Chondrocyte (in vitro differentiated cells): ENCODE measurements at regions not wholly inside any gene's neighbourhood (a gene's known extent, or its start where the extent isn't known, plus 50 kb on each side); places are given as distances from the start of the nearest gene placed in this dataset.

Source experiments
- DNase-seq: peaks from one replicate; pipeline ENCODE4 v3.0.0; 2021; ENCODE audit warnings: mixed read lengths, low spot score
- H3K27ac Mint-ChIP-seq: one replicate; pipeline ENCODE4 v1.8.0; 2021; ENCODE audit warnings: mild to moderate bottlenecking, moderate library complexity, mixed read lengths; ENCODE audit not compliant: unreplicated experiment
- H3K27me3 Mint-ChIP-seq: 2 replicates; pipeline ENCODE4 v1.8.0; 2021; ENCODE audit warnings: low read depth, mixed read lengths
- H3K36me3 Mint-ChIP-seq: 2 replicates; pipeline ENCODE4 v1.8.0; 2021; ENCODE audit warnings: low read depth, mixed read lengths
- H3K4me1 Mint-ChIP-seq: 2 replicates; pipeline ENCODE4 v1.8.0; 2021; ENCODE audit warnings: low read depth, mild to moderate bottlenecking, mixed read lengths
- H3K4me3 Mint-ChIP-seq: one replicate; pipeline ENCODE4 v1.8.0; 2021; ENCODE audit warnings: mild to moderate bottlenecking, moderate library complexity, mixed read lengths; ENCODE audit not compliant: unreplicated experiment
- H3K9me3 Mint-ChIP-seq: 2 replicates; pipeline ENCODE4 v1.8.0; 2021; ENCODE audit warnings: low read depth, mixed read lengths
- TF ChIP-seq, protein P1 (sequence below): fragments of 200-600 bp; sonication (generic); IDR thresholded peaks from 2 replicates; pipeline ENCODE4 v1.5.0; 2021; ENCODE audit warnings: antibody characterized with exemption, mild to moderate bottlenecking, moderate library complexity

- Mint-ChIP-seq H3K4me3 (no peak overlapping the region), H3K27ac (no peak overlapping the region), H3K4me1 (no peaks in the 10 kb centered on the region), H3K27me3 (peaks cover 36% of the 10 kb centered on the region), H3K36me3 (no peaks in the 10 kb centered on the region), H3K9me3 (no peaks in the 10 kb centered on the region)
- TF ChIP-seq, protein P1, sequence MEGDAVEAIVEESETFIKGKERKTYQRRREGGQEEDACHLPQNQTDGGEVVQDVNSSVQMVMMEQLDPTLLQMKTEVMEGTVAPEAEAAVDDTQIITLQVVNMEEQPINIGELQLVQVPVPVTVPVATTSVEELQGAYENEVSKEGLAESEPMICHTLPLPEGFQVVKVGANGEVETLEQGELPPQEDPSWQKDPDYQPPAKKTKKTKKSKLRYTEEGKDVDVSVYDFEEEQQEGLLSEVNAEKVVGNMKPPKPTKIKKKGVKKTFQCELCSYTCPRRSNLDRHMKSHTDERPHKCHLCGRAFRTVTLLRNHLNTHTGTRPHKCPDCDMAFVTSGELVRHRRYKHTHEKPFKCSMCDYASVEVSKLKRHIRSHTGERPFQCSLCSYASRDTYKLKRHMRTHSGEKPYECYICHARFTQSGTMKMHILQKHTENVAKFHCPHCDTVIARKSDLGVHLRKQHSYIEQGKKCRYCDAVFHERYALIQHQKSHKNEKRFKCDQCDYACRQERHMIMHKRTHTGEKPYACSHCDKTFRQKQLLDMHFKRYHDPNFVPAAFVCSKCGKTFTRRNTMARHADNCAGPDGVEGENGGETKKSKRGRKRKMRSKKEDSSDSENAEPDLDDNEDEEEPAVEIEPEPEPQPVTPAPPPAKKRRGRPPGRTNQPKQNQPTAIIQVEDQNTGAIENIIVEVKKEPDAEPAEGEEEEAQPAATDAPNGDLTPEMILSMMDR: peak; percentile 73
- DNase-seq: no peak
Observed at GRCh38 chr5:79858410-79858723, 132.7 kb downstream of the MTX3 start.

GRCh38 chr5:79857714-79858409 is 133.2 kb downstream of the MTX3 start:
- Mint-ChIP-seq H3K9me3 (no peaks in the 10 kb centered on the region), H3K27me3 (peaks cover 35% of the 10 kb centered on the region), H3K4me1 (no peaks in the 10 kb centered on the region), H3K36me3 (no peaks in the 10 kb centered on the region), H3K4me3 (no peak overlapping the region), H3K27ac (no peak overlapping the region)
- TF ChIP-seq, protein P1: peak; percentile 99
- DNase-seq: no peak

DNA sequence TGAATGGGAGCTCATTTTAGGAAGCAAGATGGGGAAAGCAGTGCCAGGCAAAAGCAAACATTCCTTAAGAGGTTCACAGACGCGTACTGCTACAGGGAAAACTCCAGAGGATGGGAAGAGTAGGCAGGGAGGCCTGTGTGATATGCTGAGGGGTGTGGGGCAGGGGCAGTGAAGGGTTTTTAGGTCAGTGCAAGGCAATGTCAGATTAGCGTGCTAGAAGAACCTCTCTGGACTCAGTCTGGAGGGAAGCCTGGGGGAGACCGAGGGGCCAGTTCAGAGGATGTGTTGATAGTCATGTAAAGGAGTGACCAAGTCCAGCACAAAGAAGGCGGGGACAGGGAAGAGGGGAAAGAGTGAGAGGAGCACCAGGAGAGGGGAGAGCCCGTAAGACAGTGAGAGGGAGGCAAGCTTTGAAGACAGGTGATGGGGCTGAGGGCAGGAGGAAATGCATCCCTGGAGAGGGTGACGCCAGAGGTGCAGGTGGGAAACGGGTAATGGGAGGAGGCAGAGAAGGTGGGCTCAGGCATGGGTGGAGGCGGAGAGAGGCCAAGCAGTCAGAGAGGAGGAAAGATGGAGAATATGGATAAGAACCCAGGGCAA is 134.5 kb downstream of the MTX3 start:
- Mint-ChIP-seq H3K4me3 (no peak overlapping the region), H3K36me3 (no peaks in the 10 kb centered on the region), H3K27ac (no peak overlapping the region), H3K27me3 (peaks cover 31% of the 10 kb centered on the region), H3K9me3 (no peaks in the 10 kb centered on the region), H3K4me1 (no peaks in the 10 kb centered on the region)
- TF ChIP-seq, protein P1: no peak
- no peak for DNase-seq

DNA sequence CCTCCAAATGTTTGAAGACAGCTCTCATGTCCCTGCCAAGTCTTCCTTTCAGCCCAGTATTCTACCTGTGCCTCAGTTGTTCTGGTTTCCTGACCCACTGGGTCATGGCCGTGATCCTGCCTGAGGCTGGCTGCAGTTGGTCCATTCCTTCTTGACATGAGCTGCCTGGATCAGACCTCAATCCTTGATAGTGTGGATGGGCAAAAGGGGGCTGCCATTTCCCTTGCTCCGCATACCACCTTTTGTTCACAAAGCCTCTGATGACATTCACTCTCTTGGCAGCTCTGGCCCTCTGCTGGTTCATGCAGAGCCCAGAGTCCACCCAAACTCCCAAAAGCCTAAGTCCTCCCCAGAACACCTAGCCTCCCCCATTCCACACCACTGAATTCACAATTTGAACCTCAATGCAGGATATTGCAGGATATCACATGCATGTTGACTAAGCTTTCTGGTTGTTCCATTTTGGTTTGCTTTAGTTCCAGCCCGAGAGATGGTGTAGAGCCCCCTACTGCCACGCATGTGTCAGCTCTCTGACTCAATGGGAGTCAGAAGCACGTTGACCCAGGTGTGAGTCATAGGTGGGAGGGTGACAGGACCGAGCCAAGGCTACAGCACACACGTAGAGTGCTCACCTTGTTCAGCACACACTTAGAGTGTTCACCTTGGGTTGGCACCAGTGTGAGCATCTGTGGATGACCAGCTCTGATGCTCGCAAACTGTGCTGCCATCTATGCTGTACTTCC is 137.2 kb downstream of the MTX3 start:
- H3K27me3 Mint-ChIP-seq: peaks cover 21% of the 10 kb centered on the region
- no peaks in the 10 kb centered on the region for H3K4me1 Mint-ChIP-seq
- TF ChIP-seq, protein P1: no peak
- H3K36me3 Mint-ChIP-seq: no peaks in the 10 kb centered on the region
- no peak overlapping the region for H3K27ac Mint-ChIP-seq
- no peak overlapping the region for H3K4me3 Mint-ChIP-seq
- no peak for DNase-seq
- no peaks in the 10 kb centered on the region for H3K9me3 Mint-ChIP-seq

DNA sequence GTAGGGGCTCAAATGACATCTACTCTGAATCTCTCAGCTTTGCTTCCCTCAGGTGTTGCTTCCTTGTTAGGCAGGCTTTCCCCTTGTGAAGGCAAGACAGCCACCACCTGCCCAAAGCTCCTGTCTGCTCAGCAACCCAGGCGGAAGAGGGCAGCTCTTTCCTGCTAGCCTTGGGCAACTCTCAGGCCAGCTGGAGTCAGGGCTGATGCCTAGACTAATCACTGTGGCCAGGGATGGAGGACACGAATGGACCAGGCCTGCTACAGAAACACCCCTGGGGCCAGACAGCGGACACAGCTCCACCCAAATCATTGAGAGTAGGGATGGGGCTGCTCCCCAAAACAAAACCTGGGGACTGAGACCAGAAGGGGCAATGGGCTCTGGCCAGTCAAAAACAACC is 138.0 kb downstream of the MTX3 start:
- Mint-ChIP-seq H3K9me3 (no peaks in the 10 kb centered on the region), H3K27me3 (peaks cover 19% of the 10 kb centered on the region), H3K4me3 (no peak overlapping the region), H3K4me1 (no peaks in the 10 kb centered on the region), H3K36me3 (no peaks in the 10 kb centered on the region), H3K27ac (no peak overlapping the region)
- no peak for DNase-seq
- TF ChIP-seq, protein P1: no peak
